ENCODE measurements at regions not wholly inside any gene's neighbourhood (a gene's known extent, or its start where the extent isn't known, plus 50 kb on each side); places are given as distances from the start of the nearest gene placed in this dataset.

- Histone ChIP-seq H3K4me1 (ENCODE audit: control insufficient read depth in 1 of 2, insufficient read depth in 2 of 2, low read depth in 1 of 2, low read length in 1 of 2) (no peaks in the 10 kb centered on the region), H3K4me2 (no peak overlapping the region), H4K20me1 (ENCODE audit: insufficient read depth) (no peaks in the 10 kb centered on the region), H3K9me2 (no peaks in the 10 kb centered on the region), H3K27ac (ENCODE audit: low read depth in 2 of 2, low read length in 1 of 2) (no peak overlapping the region), H3K27me3 (ENCODE audit: insufficient read depth) (no peaks in the 10 kb centered on the region), H3K79me2 (ENCODE audit: insufficient read depth) (no peaks in the 10 kb centered on the region), H3K9ac (no peak overlapping the region), H3K4me3 (ENCODE audit: low read depth in 2 of 2, low read length in 1 of 2) (no peak overlapping the region), H3K9me3 (no peaks in the 10 kb centered on the region; the same call in 1 of the 2 replicates), H3K36me3 (replicated peaks in 1 of 2; ENCODE audit: control insufficient read depth in 1 of 2, insufficient read depth in 2 of 2, low read length in 1 of 2) (no peaks in the 10 kb centered on the region), H3F3A (replicated peaks; ENCODE audit: insufficient read depth) (no peaks in the 10 kb centered on the region), H2AFZ (ENCODE audit: low read depth) (no peak overlapping the region)
- ChIA-PET POLR2A (no interaction called here), CTCF (no interaction called here)
- WGBS (ENCODE audit: low lambda C conversion rate) = 12% methylated on average over 4 of the region's 4 CpGs
- DNase-seq = no peak
- TF ChIP-seq MEF2A (IDR thresholded peaks at IDR 0.05; ENCODE audit: borderline replicate concordance, low read depth) = no peak
Observed at GRCh38 chr7:57370066-57370738, 79.8 kb upstream of the ZNF716 start.

GRCh38 chr7:57370739-57371098, 79.3 kb upstream of the ZNF716 start:
- Histone ChIP-seq H3K9me3 (no peaks in the 10 kb centered on the region; the same call in 1 of the 2 replicates), H2AFZ (ENCODE audit: low read depth) (no peak overlapping the region), H3K4me2 (no peak overlapping the region), H3K79me2 (ENCODE audit: insufficient read depth) (no peaks in the 10 kb centered on the region), H3K4me1 (ENCODE audit: control insufficient read depth in 1 of 2, insufficient read depth in 2 of 2, low read depth in 1 of 2, low read length in 1 of 2) (no peaks in the 10 kb centered on the region), H3K9ac (no peak overlapping the region), H3K9me2 (no peaks in the 10 kb centered on the region), H3K27ac (ENCODE audit: low read depth in 2 of 2, low read length in 1 of 2) (no peak overlapping the region), H3K36me3 (replicated peaks in 1 of 2; ENCODE audit: control insufficient read depth in 1 of 2, insufficient read depth in 2 of 2, low read length in 1 of 2) (no peaks in the 10 kb centered on the region), H3K27me3 (ENCODE audit: insufficient read depth) (no peaks in the 10 kb centered on the region), H4K20me1 (ENCODE audit: insufficient read depth) (no peaks in the 10 kb centered on the region), H3K4me3 (ENCODE audit: low read depth in 2 of 2, low read length in 1 of 2) (no peak overlapping the region), H3F3A (replicated peaks; ENCODE audit: insufficient read depth) (no peaks in the 10 kb centered on the region)
- 0% methylated on average over 2 of the region's 2 CpGs for WGBS (ENCODE audit: low lambda C conversion rate)
- no peak for DNase-seq
- TF ChIP-seq RFX5 (IDR thresholded peaks at IDR 0.05; ENCODE audit: low read length) = no peak
- TF ChIP-seq CHD2 (IDR thresholded peaks at IDR 0.05; ENCODE audit: low read length, partially characterized antibody) = no peak
- TF ChIP-seq MAX (IDR thresholded peaks at IDR 0.05; ENCODE audit: low read depth) = no peak
- TF ChIP-seq FOXJ3 (CRISPR knock-in tag; IDR thresholded peaks at IDR 0.05) = no peak
- no peak for TF ChIP-seq PBX3 (IDR thresholded peaks at IDR 0.05)
- no peak for TF ChIP-seq TEAD4 (IDR thresholded peaks at IDR 0.05; ENCODE audit: borderline replicate concordance, insufficient read depth)
- TF ChIP-seq EP300 (IDR thresholded peaks at IDR 0.05; ENCODE audit: borderline replicate concordance in 1 of 2, low read depth in 1 of 2, low read length in 1 of 2) = no peak
- no peak for TF ChIP-seq RCOR1 (IDR thresholded peaks at IDR 0.05; ENCODE audit: low read length)
- no peak for TF ChIP-seq MEF2A (IDR thresholded peaks at IDR 0.05; ENCODE audit: borderline replicate concordance, low read depth)
- no peak for TF ChIP-seq EZH2phosphoT487 (IDR thresholded peaks at IDR 0.05; ENCODE audit: borderline replicate concordance, low read depth)
- TF ChIP-seq REST (IDR thresholded peaks at IDR 0.05; ENCODE audit: low read depth, low read length) = no peak
- TF ChIP-seq FOSL2 (IDR thresholded peaks at IDR 0.05; ENCODE audit: borderline replicate concordance, low read depth) = no peak
- ChIA-PET POLR2A (no interaction called here), CTCF (no interaction called here)
